HCT116 (cell line): ENCODE measurements at regions not wholly inside any gene's neighbourhood (a gene's known extent, or its start where the extent isn't known, plus 50 kb on each side); places are given as distances from the start of the nearest gene placed in this dataset.

Experiments
- ATAC-seq: fragments of 200-7000 bp; cut with Tn5 transposase; 2 replicates; pipeline ENCODE4 v1.9.1; 2020; ENCODE audit warnings: mild to moderate bottlenecking, moderate library complexity
- BruUV-seq: library from RNA; stranded (reverse); fragments of 400-500 nt; replicated peaks from 2 replicates; lab custom pipeline; 2021; lab: Mats Ljungman, UMichigan
- CTCF ChIA-PET: fragments of 300-600 bp; sonication (Branson Sonifier 250); formaldehyde crosslinking; loops from one replicate; lab custom pipeline; 2021; ENCODE audit warnings: antibody characterized with exemption; lab: Charles Lee
- POLR2A ChIA-PET: fragments of 300-600, 350-600 bp; sonication (Branson Sonifier 250); formaldehyde crosslinking; loops from one replicate; lab custom pipeline; 2021; ENCODE audit warnings: antibody characterized with exemption; lab: Charles Lee
- RAD21 ChIA-PET, 2 experiments: fragments of 300-600 bp; sonication (Branson Sonifier 250); formaldehyde crosslinking; loops; one replicate each; lab custom pipeline; 2023; ENCODE audit warnings: low total read pairs in 2 of 2; ENCODE audit not compliant: uncharacterized antibody in 2 of 2, unreplicated experiment in 2 of 2, low non-redundant PET in 1 of 2; lab: Charles Lee
- DNase-seq: peaks from one replicate; pipeline ENCODE4 v3.0.0-alpha.2; 2010; ENCODE audit warnings: low read depth, low spot score
- H2AFZ ChIP-seq: fragments of 200-600 bp; shearing (Covaris generic), sonication (generic); 2 replicates; pipeline ENCODE4 v1.6.1; 2017; ENCODE audit warnings: low read depth, mixed run types, mixed read lengths, antibody characterized with exemption, low read length; ENCODE audit not compliant: poor library complexity, severe bottlenecking
- H3K27ac ChIP-seq: 2 replicates; pipeline ENCODE4 v1.5.1; 2012; ENCODE audit warnings: low read depth, low read length
- H3K27me3 ChIP-seq: fragments of 200-600 bp; sonication (generic); 2 replicates; pipeline ENCODE4 v1.6.1; 2016; ENCODE audit warnings: mixed run types, low read length, mixed read lengths; ENCODE audit not compliant: insufficient read depth
- H3K36me3 ChIP-seq, 2 experiments: fragments of 200-500 bp in 1 of 2; fragments of 200-600 bp in 1 of 2; sonication (Bioruptor generic) in 1 of 2; sonication (generic) in 1 of 2; 2 replicates each; pipeline versions ENCODE4 v1.5.1 to v1.6.1; 2014 to 2016; ENCODE audit warnings: low read length in 2 of 2, inconsistent platforms in 1 of 2, mixed read lengths in 1 of 2, mixed run types in 1 of 2; ENCODE audit not compliant: insufficient read depth in 2 of 2, control insufficient read depth in 1 of 2
- H3K4me1 ChIP-seq, 2 experiments: fragments of 200-600 bp in 1 of 2; sonication (generic) in 1 of 2; 2 replicates each; pipeline versions ENCODE4 v1.5.1 to v1.6.1; 2012 to 2017; ENCODE audit warnings: low read length in 2 of 2, inconsistent platforms in 1 of 2, mild to moderate bottlenecking in 1 of 2, mixed read lengths in 1 of 2, mixed run types in 1 of 2, moderate library complexity in 1 of 2; ENCODE audit not compliant: insufficient read depth in 2 of 2, control insufficient read depth in 1 of 2
- H3K4me2 ChIP-seq: fragments of 200-600 bp; sonication (generic); 2 replicates; pipeline ENCODE4 v1.6.1; 2017; ENCODE audit warnings: mixed run types, low read length, mixed read lengths
- H3K4me3 ChIP-seq, 2 experiments: fragments of 200-600 bp in 1 of 2; sonication (generic) in 1 of 2; replicated peaks in 1 of 2; 2 replicates each; pipeline ENCODE4 v1.5.1; 2011 to 2016; ENCODE audit warnings: low read length in 2 of 2, control low read depth in 1 of 2, low read depth in 1 of 2, mild to moderate bottlenecking in 1 of 2, mixed read lengths in 1 of 2, mixed run types in 1 of 2
- H3K79me2 ChIP-seq: fragments of 200-600 bp; sonication (generic); 2 replicates; pipeline ENCODE4 v1.6.1; 2017; ENCODE audit warnings: mild to moderate bottlenecking, mixed run types, low read length, moderate library complexity, mixed read lengths; ENCODE audit not compliant: insufficient read depth
- H3K9ac ChIP-seq: fragments of 200-600 bp; sonication (generic); 2 replicates; pipeline ENCODE4 v1.6.1; 2016; ENCODE audit warnings: low read length, mixed read lengths
- H3K9me2 ChIP-seq: fragments of 200-600 bp; sonication (generic), shearing (Covaris generic); 2 replicates; pipeline ENCODE4 v1.6.1; 2017; ENCODE audit warnings: mixed run types, mild to moderate bottlenecking, moderate library complexity; ENCODE audit not compliant: insufficient read depth
- H3K9me3 ChIP-seq, 2 experiments: fragments of 200-500 bp in 1 of 2; fragments of 200-600 bp in 1 of 2; sonication (Bioruptor generic) in 1 of 2; sonication (generic) in 1 of 2; 2 replicates each; pipeline ENCODE4 v1.6.1; 2014 to 2017; ENCODE audit warnings: low read length in 2 of 2, mixed read lengths in 2 of 2, inconsistent platforms in 1 of 2, low read depth in 1 of 2, mild to moderate bottlenecking in 1 of 2, mixed run types in 1 of 2, moderate library complexity in 1 of 2; ENCODE audit not compliant: control insufficient read depth in 1 of 2, insufficient read depth in 1 of 2
- H4K20me1 ChIP-seq: fragments of 200-600 bp; sonication (generic), shearing (Covaris generic); 2 replicates; pipeline ENCODE4 v1.6.1; 2017; ENCODE audit warnings: mixed run types, mild to moderate bottlenecking, moderate library complexity; ENCODE audit not compliant: insufficient read depth
- CBX3 ChIP-seq: IDR thresholded peaks from 2 replicates; pipeline ENCODE4 v1.6.1; 2012; ENCODE audit warnings: low read depth
- EGR1 ChIP-seq: IDR thresholded peaks from 2 replicates; pipeline ENCODE4 v1.6.1; 2012; ENCODE audit warnings: low read depth
- ELF1 ChIP-seq: IDR thresholded peaks from 2 replicates; pipeline ENCODE4 v1.6.1; 2012; ENCODE audit warnings: low read depth, borderline replicate concordance
- POLR2AphosphoS5 ChIP-seq: IDR thresholded peaks from 2 replicates; pipeline ENCODE4 v1.6.1; 2011; ENCODE audit warnings: mild to moderate bottlenecking, low read depth, low read length, moderate library complexity
- RAD21 ChIP-seq: IDR thresholded peaks from 2 replicates; pipeline ENCODE4 v1.6.1; 2012; ENCODE audit warnings: low read depth, mild to moderate bottlenecking
- SIN3A ChIP-seq: IDR thresholded peaks from 2 replicates; pipeline ENCODE4 v1.6.1; 2012; ENCODE audit warnings: low read depth
- SRF ChIP-seq: IDR thresholded peaks from 2 replicates; pipeline ENCODE4 v1.6.1; 2012; ENCODE audit warnings: low read depth
- ZFX ChIP-seq: fragments of 450-650 bp; IDR thresholded peaks from 2 replicates; pipeline ENCODE4 v1.6.1; 2017
- intact Hi-C: fragments of 100-400 bp; cut with micrococcal nuclease; formaldehyde crosslinking; loops from 2 replicates; pipeline ENCODE4 v1.10.0; 2022
- TF ChIP-seq, protein P1 (sequence below): IDR thresholded peaks from 2 replicates; pipeline ENCODE4 v1.6.1; 2012; ENCODE audit warnings: low read depth
- TF ChIP-seq, protein P2 (sequence below), 3 experiments: fragments of 200-600 bp in 1 of 3; sonication (generic) in 1 of 3; IDR thresholded peaks in 2 of 3; conservative IDR thresholded peaks in 1 of 3; 2 replicates each; pipeline ENCODE4 v1.5.1; 2012 to 2017; ENCODE audit warnings: low read depth in 2 of 3, low read length in 2 of 3, antibody characterized with exemption in 1 of 3, borderline replicate concordance in 1 of 3, control low read depth in 1 of 3, mild to moderate bottlenecking in 1 of 3, mixed read lengths in 1 of 3, mixed run types in 1 of 3, moderate library complexity in 1 of 3; ENCODE audit not compliant: insufficient read depth in 1 of 3
- TF ChIP-seq, protein P3 (sequence below): IDR thresholded peaks from 2 replicates; pipeline ENCODE4 v1.6.1; 2011; ENCODE audit warnings: mild to moderate bottlenecking, low read length, moderate library complexity; ENCODE audit not compliant: insufficient replicate concordance; ENCODE audit errors: extremely low read depth

DNA sequence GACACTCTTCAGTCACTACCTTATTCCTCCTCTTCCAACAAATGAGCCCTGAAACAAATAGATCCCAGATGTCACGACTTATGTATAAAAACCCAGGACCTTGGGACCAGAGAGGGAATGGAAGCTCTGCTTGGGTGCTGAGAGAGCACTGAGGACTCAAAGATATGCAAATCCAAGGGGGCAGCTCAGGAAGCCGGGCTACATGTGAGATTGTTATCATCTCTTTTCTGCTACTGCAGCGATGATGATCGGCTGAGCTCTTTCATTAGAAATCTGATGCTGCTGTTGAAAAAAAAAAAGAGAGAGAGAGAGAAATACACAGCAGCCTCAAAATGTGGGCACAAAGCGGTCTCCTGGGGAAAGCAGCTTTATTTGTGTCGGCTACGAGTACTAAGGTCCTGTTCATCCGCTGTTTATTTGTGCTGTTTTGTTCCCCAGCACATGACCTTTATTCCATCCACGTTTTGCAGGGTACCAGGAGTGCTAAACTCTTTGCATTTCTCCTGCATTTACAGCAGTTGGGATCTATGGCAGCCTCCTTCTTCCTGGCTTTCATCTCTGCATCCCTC is 120.2 kb downstream of the TRIM29 start:
- Histone ChIP-seq H2AFZ (no peak overlapping the region), H3K79me2 (no peaks in the 10 kb centered on the region), H3K36me3 (no peaks in the 10 kb centered on the region)
- TF ChIP-seq, protein P1, sequence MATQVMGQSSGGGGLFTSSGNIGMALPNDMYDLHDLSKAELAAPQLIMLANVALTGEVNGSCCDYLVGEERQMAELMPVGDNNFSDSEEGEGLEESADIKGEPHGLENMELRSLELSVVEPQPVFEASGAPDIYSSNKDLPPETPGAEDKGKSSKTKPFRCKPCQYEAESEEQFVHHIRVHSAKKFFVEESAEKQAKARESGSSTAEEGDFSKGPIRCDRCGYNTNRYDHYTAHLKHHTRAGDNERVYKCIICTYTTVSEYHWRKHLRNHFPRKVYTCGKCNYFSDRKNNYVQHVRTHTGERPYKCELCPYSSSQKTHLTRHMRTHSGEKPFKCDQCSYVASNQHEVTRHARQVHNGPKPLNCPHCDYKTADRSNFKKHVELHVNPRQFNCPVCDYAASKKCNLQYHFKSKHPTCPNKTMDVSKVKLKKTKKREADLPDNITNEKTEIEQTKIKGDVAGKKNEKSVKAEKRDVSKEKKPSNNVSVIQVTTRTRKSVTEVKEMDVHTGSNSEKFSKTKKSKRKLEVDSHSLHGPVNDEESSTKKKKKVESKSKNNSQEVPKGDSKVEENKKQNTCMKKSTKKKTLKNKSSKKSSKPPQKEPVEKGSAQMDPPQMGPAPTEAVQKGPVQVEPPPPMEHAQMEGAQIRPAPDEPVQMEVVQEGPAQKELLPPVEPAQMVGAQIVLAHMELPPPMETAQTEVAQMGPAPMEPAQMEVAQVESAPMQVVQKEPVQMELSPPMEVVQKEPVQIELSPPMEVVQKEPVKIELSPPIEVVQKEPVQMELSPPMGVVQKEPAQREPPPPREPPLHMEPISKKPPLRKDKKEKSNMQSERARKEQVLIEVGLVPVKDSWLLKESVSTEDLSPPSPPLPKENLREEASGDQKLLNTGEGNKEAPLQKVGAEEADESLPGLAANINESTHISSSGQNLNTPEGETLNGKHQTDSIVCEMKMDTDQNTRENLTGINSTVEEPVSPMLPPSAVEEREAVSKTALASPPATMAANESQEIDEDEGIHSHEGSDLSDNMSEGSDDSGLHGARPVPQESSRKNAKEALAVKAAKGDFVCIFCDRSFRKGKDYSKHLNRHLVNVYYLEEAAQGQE, result no peak
- TF ChIP-seq ELF1 (no peak), POLR2AphosphoS5 (no peak), SRF (no peak), CBX3 (no peak), RAD21 (no peak), SIN3A (no peak), EGR1 (no peak), ZFX (no peak)
- TF ChIP-seq, protein P2, sequence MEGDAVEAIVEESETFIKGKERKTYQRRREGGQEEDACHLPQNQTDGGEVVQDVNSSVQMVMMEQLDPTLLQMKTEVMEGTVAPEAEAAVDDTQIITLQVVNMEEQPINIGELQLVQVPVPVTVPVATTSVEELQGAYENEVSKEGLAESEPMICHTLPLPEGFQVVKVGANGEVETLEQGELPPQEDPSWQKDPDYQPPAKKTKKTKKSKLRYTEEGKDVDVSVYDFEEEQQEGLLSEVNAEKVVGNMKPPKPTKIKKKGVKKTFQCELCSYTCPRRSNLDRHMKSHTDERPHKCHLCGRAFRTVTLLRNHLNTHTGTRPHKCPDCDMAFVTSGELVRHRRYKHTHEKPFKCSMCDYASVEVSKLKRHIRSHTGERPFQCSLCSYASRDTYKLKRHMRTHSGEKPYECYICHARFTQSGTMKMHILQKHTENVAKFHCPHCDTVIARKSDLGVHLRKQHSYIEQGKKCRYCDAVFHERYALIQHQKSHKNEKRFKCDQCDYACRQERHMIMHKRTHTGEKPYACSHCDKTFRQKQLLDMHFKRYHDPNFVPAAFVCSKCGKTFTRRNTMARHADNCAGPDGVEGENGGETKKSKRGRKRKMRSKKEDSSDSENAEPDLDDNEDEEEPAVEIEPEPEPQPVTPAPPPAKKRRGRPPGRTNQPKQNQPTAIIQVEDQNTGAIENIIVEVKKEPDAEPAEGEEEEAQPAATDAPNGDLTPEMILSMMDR (IDR thresholded peaks at IDR 0.05 in 2 of 3, conservative IDR thresholded peaks at IDR 0.05 in 1 of 3; ENCODE audit: borderline replicate concordance in 1 of 3, insufficient read depth in 1 of 3, low read depth in 2 of 3, low read length in 2 of 3), result no peak
- TF ChIP-seq, protein P3, sequence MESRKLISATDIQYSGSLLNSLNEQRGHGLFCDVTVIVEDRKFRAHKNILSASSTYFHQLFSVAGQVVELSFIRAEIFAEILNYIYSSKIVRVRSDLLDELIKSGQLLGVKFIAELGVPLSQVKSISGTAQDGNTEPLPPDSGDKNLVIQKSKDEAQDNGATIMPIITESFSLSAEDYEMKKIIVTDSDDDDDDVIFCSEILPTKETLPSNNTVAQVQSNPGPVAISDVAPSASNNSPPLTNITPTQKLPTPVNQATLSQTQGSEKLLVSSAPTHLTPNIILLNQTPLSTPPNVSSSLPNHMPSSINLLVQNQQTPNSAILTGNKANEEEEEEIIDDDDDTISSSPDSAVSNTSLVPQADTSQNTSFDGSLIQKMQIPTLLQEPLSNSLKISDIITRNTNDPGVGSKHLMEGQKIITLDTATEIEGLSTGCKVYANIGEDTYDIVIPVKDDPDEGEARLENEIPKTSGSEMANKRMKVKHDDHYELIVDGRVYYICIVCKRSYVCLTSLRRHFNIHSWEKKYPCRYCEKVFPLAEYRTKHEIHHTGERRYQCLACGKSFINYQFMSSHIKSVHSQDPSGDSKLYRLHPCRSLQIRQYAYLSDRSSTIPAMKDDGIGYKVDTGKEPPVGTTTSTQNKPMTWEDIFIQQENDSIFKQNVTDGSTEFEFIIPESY, result no peak
- TF ChIP-seq, all 23 proteins: peak for 0
- Histone ChIP-seq H3K4me2 (no peak overlapping the region), H3K27me3 (peaks cover 35% of the 10 kb centered on the region; the same call in 1 of the 2 replicates), H3K9ac (no peak overlapping the region), H4K20me1 (no peaks in the 10 kb centered on the region), H3K9me3 (no peaks in the 10 kb centered on the region), H3K4me3 (no peak overlapping the region), H3K4me1 (no peaks in the 10 kb centered on the region; a peak in 1 of 4 replicates), H3K9me2 (no peaks in the 10 kb centered on the region), H3K27ac (no peak overlapping the region)
- BruUV-seq, result no TSS peak
- DNase-seq, result no peak
- ChIA-PET POLR2A (no interaction called here), CTCF (no interaction called here), RAD21 (no interaction called here)
- no peak for ATAC-seq
- intact Hi-C loops, result no loop called here
